ENCODE measurements at regions not wholly inside any gene's neighbourhood (a gene's known extent, or its start where the extent isn't known, plus 50 kb on each side); places are given as distances from the start of the nearest gene placed in this dataset.
"Not testable (repeated sequence)": the region's sequence is repeated elsewhere in the genome, so short reads cannot be mapped to it uniquely, and the experiment has no call there.

GRCh38 chr17:77088455-77089123 is 52.2 kb upstream of the SEC14L1 start:
- peak; percentile 59 for TF ChIP-seq CTCF (IDR thresholded peaks at IDR 0.05; ENCODE audit: extremely low read depth, insufficient read depth, missing control alignments)
- in situ Hi-C loops (cut with MboI; ENCODE audit: low pct_unique_long_range_greater_than_20kb, low sequenced_read_pairs, unreplicated experiment), result no loop called here

GRCh38 chr17:77089124-77089490 is 51.7 kb upstream of the SEC14L1 start:
- in situ Hi-C loops (cut with MboI; ENCODE audit: low pct_unique_long_range_greater_than_20kb, low sequenced_read_pairs, unreplicated experiment), result no loop called here
- DNase-seq (ENCODE audit: low spot score), result no peak
- no peak for TF ChIP-seq CTCF (IDR thresholded peaks at IDR 0.05; ENCODE audit: extremely low read depth, insufficient read depth, missing control alignments)

More at GRCh38 chr17:77088455-77089123, 52.2 kb upstream of the SEC14L1 start:
- peak; percentile 86 for DNase-seq (ENCODE audit: low spot score)

- in situ Hi-C loops (cut with MboI; ENCODE audit: low pct_unique_long_range_greater_than_20kb, low sequenced_read_pairs, unreplicated experiment), result loop anchor here (10.0 kb wide), 1 partner anchor 155 kb away; no protein-coding TSS in a partner anchor
Observed at GRCh38 chr17:77089949-77090348, 50.8 kb upstream of the SEC14L1 start.

GRCh38 chr17:77090476-77090875 is 50.3 kb upstream of the SEC14L1 start:
- no peak for DNase-seq (ENCODE audit: low spot score)
- in situ Hi-C loops (cut with MboI; ENCODE audit: low pct_unique_long_range_greater_than_20kb, low sequenced_read_pairs, unreplicated experiment), result loop anchor here (10.0 kb wide), 1 partner anchor 154 kb away; no protein-coding TSS in a partner anchor

More at GRCh38 chr17:77089949-77090348, 50.8 kb upstream of the SEC14L1 start:
- not testable (repeated sequence) for DNase-seq (ENCODE audit: low spot score)

More at GRCh38 chr17:77090476-77090875, 50.3 kb upstream of the SEC14L1 start:
- TF ChIP-seq CTCF (IDR thresholded peaks at IDR 0.05; ENCODE audit: extremely low read depth, insufficient read depth, missing control alignments), result no peak

All from GM13977 (cell line).